ENCODE measurements at regions not wholly inside any gene's neighbourhood (a gene's known extent, or its start where the extent isn't known, plus 50 kb on each side); places are given as distances from the start of the nearest gene placed in this dataset.
"Not testable (repeated sequence)": the region's sequence is repeated elsewhere in the genome, so short reads cannot be mapped to it uniquely, and the experiment has no call there.

DNA sequence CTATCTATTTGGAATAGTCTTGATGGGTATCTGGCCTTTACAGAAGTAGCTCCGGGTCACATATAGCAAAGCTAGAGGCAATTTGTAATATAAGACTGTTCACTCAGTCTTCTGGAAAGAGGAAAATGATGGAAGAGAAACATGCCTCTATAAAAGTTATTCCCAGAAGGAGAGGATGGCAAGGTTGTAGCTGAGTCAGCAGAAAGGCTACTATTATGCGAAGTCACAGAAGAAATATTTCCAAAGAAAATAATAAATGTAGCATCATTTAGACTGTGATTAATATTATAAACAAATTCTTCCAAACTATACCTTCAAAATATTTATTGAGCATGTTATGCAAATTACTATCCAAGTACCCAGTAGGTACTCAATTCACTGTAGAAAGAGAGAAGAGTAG is 1027.7 kb upstream of the TMEFF2 start:
- DNase-seq (ENCODE audit: low spot score), result no peak

DNA sequence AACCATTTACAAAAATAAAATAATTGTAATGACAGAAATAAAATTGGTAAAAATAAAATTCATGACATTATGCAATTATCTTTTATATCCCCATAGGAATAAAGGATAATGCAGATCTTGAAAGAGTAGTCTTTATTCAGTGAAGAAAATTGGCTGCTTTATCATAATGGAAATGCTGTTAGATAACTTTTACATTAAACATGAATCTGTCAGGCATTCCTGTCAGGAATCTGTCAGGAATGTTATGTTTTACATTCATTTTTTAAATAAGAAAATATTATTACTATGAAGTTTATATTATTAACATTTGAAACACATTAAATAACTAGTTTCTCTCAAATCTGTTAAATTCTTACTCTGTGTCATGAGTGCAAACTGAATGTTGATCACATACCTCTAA is 1024.7 kb upstream of the TMEFF2 start:
- DNase-seq (ENCODE audit: low spot score), result no peak

DNA sequence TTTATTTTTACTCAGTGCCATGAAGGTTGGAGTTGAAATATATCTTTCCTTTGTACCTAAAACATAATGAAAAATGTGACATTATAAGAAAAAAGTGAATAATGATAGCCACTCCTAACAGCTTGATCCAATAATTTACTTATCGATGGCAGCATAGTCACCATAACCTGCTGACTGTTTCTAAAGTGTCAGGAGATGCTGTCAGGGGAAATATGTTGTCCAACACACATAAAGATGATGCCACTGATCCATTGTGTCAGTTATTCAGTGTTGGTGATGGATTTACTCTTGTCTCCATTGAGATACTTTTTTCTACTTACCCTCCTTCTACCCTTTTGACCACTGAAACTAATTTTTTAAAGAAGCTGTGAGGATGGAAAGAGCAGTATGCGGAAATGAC is 1006.9 kb upstream of the TMEFF2 start:
- DNase-seq (ENCODE audit: low spot score), result no peak

DNA sequence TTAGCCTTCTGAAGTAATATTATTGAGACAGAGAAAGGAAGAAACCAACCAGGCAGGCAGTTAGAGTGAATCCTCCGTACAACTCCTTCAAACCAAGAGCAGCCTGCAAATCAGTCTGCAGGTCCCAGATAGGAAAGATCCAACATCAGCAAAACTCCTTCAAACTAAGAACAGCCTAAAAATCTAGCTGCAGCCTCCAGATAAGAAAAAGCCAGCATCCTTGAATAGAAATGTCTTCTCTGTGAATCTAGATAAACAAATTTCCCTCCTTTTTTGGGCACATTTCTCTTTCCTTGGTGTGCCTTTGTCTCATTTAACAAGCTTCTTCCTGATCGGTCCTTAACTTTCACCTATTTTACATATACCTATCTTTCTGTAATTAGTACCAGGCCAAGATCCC is 1004.6 kb upstream of the TMEFF2 start:
- no peak for DNase-seq (ENCODE audit: low spot score)

DNA sequence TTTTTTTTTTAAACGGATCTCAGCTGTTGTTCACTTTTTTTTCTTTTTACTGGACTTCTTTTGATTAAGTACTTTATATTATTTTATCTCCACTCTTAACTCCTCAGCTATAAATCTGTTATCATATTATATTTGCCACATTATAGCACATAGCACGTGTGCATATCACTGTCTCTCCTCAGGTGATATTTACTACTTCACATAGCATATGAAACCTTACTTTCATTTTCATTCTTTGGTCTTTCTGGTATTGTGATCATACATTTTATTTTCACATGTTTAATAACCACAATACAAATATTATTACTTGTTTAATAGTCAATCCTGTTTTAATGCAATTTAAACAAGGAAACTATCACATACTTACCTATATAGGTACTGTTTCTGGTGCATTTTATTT is 993.1 kb upstream of the TMEFF2 start:
- DNase-seq (ENCODE audit: low spot score), result no peak

DNA sequence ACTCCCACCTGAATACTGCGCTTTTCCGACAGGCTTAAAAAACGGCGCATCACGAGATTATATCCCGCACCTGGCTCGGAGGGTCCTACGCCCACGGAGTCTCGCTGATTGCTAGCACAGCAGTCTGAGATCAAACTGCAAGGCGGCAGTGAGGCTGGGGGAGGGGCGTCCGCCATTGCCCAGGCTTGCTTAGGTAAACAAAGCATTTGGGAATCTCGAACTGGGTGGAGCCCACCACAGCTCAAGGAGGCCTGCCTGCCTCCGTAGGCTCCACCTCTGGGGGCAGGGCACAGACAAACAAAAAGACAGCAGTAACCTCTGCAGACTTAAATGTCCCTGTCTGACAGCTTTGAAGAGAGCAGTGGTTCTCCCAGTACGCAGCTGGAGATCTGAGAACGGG is 976.2 kb upstream of the TMEFF2 start:
- not testable (repeated sequence) for DNase-seq (ENCODE audit: low spot score)

DNA sequence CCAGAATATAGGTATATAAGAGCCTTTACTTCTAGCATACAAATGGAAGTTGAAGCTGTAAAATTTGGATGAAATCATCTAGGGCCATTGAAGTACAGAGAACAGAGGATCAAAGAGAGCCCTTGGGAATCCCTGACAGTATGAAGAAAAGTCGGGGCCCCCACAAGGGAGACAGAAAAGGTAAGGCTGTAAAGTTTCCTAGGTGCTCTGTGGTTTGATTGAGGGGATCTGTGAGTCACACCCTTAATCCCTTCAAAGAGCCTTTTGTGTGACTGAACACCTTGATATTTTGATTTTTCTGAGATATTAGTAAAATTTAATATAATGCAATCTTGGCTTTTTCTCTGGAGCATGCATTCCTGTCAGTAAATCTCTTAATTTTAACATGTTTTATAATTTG is 961.7 kb upstream of the TMEFF2 start:
- no peak for DNase-seq (ENCODE audit: low spot score)

DNA sequence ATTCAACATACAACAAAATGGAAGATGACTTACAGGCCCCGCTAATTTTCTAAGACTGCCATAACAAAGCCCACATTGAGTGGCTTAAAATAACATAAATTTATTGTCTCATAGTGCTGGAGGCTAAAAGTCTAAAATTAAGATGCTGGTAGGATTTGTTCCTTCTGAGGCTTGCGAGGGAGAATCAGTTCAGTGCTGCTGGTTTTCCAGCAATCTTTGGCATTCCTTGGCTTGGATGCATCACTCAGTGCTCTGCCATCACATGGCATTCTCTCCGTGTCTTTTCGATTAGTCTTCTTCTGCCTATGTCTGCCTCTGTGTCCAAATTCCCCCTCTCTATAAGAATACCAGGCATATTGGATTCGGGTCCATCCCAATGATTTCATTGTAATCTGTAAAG is 959.3 kb upstream of the TMEFF2 start:
- DNase-seq (ENCODE audit: low spot score), result no peak

DNA sequence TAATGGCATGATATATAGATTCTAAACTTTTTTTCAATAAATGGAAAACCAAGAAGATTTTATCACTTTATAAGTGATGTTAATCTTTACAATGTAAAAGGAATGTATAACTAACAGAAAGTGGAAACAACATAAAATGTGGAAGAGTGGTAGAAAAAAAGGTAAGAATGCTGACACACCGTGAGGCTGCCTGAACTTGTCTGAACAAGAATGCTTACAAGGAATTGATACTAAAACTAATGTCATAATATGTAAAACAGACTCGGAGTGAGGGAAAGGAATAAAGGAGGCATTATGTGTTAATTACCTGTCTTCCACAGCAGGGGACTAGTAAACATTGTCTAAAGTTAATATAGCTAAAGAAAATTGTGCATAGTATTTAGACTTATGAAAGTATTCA is 958.8 kb upstream of the TMEFF2 start:
- no peak for DNase-seq (ENCODE audit: low spot score)

DNA sequence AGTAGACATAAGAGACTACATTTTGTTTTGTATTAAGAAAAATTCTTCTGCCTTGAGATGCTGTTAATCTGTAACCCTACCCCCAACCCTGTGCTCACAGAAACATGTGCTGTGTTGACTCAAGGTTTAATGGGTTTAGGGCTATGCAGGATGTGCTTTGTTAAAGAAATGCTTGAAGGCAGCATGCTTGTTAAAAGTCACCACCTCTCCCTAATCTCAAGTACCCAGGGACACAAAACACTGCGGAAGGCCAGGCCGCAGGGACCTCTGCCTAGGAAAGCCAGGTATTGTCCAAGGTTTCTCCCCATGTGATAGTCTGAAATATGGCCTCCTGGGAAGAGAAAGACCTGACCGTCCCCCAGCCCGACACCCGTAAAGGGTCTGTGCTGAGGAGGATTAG is 947.7 kb upstream of the TMEFF2 start:
- DNase-seq (ENCODE audit: low spot score), result not testable (repeated sequence)

DNA sequence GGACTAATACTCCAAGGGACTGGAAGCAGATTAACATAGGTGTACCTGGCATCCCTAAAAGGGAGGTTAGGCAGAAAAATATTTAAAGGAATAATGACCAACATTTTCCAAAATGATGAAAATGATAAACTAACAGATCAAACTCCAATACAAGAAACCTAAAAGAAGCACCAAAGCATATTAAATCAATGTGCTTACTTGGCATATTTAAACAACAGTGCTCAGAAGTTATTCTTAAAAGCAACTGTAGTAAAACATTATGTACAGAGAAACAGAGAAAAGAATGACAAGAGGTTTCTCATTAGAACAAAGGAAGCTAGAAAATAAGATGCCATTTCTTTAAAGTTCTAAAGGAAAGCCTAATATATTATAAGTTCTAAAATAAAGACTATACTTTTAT is 947.3 kb upstream of the TMEFF2 start:
- DNase-seq (ENCODE audit: low spot score), result no peak

DNA sequence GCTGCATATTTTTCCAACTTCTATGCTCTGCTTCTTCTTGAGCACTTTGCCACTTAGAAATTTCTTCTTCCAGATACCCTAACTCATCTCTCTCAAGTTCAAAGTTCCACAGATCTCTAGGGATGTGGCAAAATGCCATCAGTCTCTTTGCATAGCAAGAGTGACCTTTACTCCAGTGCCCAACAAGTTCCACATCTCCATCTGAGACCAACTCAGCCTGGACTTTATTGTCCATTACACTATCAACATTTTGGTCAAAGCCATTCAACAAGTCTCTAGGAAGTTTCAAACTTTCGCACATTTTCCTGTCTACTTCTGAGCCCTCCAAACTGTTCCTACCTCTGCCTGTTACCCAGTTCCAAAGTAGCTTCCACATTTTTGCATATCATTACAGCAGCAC is 946.2 kb upstream of the TMEFF2 start:
- not testable (repeated sequence) for DNase-seq (ENCODE audit: low spot score)

DNA sequence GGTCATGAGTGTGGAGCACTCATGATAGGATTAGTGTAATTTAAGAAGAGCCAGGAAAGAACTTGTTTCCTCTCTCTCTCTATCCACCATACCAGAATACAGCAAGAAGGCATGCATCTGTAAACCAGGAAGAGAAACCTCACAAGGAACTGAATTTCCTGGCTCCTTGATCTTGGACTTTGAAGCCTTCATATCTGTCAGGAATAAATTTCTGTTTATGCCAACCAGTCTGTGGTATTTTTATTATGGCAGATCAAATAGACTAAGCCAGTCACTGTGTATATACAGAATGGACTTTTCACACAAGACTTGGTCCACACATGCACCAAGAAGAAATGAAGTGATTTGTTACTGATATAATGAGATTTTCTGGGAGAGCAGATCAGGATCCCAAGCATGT is 930.1 kb upstream of the TMEFF2 start:
- DNase-seq (ENCODE audit: low spot score), result no peak

DNA sequence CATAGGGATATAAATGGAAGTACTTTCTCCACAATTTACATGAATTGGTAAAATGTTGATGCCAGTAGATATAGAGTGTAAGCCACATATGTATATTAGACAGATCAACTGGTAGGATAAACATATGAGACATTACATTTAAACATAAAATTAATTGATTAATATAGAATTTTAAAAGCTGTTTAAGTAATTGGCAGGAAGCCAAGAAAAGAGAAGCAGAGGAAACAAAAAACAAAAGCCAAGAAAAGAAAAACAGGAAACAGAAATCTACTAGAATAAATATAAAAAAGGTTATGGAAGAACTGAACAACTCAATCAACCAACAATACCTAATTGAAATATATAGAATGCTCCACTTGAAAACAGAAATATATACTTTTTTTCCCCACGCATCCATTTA is 920.1 kb upstream of the TMEFF2 start:
- DNase-seq (ENCODE audit: low spot score), result no peak

DNA sequence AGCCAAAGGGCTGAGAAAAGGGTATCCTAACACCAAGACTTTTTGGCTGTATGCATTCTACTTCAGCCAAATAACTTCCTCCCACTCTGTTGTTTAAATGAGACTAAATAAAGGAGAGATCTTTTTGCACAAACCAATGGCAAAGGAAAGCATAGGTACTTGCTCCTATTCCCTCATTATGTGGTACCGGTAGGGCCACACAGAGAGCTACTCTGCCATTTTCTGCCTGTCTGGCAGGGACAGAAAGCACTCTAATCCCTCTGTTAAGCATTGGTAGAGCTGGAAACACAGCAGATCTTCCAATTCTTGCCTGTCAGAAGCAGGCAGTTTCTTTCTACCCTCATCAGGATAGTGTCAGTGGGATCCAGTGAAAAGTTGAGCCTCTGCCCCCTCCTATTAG is 918.3 kb upstream of the TMEFF2 start:
- DNase-seq (ENCODE audit: low spot score), result no peak

DNA sequence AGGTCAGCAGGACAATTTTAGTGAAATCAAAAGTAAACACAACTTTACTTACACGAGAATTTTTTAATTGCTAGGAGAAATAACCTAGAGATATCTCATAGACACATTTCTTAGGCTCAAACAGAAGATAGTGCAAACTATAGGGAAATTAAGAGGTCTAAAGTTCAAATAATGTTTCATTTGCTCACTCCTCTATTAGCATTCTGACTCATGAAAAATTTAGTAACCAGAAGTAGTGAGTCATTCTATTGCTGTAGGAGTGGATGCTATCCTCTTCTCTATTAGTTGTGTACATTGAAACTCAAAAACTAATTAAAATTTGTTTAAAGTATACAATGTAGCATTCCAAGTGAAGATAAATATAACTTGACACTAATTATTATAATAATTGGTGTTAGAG is 908.3 kb upstream of the TMEFF2 start:
- peak; percentile 32 for DNase-seq (ENCODE audit: low spot score)

DNA sequence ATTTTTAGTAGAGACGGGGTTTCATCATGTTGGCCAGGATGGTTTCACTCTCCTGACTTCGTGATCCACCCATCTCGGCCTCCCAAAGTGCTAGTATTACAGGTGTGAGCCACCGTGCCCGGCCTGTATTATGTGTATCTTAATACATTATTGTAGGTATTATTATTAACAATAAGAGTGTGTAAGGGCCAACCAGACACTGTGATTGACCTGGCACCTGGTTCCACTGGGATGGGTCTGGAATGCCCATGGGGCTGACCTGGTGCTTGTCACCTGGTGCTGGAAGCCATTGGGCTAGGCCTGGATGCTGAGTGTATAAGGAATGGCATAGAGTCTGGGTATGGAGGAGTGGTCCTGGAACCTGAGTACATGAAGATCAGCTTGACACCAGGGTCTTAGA is 906.9 kb upstream of the TMEFF2 start:
- DNase-seq (ENCODE audit: low spot score), result no peak

DNA sequence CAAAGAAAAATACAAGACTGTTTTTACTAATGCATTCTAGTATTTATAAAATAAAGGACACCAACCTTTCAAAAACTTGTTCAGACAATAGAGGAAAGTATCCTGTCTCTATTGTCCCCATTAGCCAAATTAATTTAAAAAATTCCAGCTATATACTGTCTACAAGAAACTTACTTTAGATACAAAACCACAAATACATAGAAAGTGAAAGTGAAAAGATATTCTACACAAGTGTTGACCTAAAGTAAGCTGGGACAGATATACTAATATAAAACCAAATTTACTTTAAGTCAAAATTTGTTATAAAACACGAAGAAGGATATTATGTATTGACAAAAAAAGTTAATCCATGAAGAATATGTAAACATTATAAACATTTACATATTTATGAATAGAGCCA is 893.3 kb upstream of the TMEFF2 start:
- no peak for DNase-seq (ENCODE audit: low spot score)

DNA sequence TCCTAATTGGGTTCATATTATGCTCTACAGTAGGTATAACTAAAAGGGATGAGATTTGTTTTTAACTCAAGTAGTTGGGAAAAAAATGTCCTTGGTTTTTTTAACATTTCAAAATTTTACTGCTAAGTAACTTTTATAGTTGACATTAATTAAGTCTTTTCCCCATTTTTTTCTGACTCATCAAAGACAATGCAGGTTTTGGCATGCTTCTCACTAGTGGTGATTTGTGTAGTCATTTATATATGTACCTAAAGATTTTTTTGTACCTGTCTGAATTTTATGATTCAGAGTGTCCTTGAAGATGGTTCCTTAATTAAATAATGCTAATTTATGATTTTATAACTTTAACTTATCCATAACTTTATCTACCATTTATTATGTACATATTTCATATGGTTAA is 882.3 kb upstream of the TMEFF2 start:
- DNase-seq (ENCODE audit: low spot score), result no peak

DNA sequence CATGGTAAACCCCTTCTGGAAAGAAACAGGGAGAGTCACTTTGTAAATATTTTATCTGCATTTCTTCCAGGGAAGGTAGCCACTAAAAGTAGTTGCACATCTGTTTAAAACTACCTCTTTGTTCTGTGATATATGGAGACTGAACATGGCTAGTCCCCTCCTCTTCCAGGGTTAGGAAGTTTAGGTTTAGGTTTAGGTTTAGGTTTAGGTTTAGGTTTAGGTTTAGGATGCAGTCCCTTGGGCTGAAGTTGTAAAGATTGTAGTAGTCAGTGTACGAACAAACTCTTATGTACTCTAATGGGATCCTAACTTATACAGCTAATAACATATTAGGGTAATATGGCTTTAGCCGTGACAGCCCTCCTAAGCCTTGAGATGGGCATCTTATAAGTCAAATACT is 880.2 kb upstream of the TMEFF2 start:
- no peak for DNase-seq (ENCODE audit: low spot score)

DNA sequence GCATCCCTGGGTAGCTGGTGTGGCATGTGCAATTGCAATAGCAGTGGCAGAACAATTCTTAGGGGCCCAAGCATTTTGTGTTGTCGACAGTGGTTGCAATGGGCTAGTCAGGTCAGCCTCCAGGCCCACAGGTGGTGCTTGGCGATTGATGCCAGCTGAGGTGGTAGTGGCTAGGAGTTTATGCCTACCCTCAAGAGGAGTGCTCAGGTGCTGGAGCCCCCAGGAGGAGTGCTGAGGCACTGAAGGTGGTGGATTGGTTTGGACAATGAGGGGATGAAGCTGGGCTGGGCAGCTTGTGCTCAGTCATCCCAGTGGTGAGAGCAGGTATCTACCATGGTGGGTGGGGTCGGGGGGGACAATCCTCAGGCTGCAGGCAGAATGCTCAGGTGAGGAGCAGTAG is 877.9 kb upstream of the TMEFF2 start:
- DNase-seq (ENCODE audit: low spot score), result no peak

DNA sequence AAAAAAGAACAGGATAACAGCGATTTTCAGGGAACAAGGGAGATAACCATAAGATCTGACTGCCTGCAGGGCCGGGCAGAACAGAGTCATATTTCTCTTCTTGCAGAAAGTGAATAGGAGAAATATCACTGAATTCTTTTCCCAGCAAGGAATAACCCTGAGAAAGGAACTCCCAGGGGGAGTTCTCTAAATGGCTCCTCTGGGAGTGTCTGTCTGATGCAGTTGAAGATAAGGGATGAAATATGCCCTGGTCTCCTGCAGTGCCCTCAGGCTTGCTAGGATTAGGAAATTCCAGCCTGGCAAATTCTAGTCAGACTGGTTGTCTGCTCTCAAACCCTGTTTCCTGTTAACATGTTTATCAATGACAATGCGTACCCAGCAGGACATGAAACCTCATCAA is 830.8 kb upstream of the TMEFF2 start:
- DNase-seq (ENCODE audit: low spot score), result not testable (repeated sequence)

DNA sequence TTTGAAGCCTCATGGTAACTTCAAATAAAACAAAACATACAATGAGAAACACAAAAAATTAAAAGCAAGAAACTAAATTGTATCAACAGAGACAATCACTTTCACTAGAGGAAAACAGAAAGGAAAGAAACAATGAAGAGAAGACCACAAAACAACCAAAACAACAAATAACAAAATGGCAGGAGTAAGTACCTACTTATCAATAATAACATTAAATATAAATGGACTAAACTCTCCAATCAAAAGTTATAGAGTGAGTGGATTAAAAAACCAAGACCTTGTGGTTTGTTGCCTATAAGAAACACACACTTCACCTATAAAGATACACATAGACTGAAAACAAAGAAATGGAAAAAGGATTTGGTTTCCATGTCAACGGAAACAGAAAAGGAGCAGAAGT is 830.1 kb upstream of the TMEFF2 start:
- DNase-seq (ENCODE audit: low spot score), result no peak

DNA sequence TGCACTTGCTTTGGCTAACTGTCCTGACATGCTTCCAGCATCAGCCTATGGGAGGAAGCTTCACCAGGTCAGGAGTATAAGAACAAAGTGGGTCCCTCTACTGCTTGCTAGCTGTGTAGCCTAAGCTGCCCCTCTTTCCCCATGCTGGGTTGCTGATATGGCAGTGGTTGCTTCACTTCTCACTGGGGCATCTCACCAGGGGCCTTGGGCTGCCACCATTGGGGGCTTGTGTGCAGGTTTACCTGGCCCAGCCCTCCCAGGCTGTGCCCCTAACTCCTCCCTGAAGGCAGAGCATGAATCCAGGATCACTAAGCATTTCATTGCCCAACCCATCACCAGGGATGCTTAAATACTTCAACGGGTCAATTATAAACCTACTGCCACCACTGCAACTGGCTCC is 817.1 kb upstream of the TMEFF2 start:
- no peak for DNase-seq (ENCODE audit: low spot score)

DNA sequence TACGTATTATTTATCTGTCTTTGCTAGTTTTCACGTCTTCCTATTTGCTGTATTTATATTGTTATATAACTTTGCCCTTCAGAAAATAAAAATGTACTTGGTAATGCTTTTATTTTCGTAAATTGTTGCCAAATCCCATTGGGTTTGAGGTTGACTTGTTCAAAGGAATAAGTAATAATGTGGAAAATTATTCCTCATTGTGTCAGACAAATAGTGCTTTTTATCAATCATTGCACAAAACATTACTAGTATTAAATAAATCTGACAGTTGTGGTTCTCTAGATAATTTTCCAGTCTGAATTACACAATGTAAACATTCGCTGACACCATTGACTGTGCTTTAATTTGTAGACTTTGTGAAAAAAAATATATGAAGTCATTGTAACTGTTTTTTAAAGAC is 798.3 kb upstream of the TMEFF2 start:
- no peak for DNase-seq (ENCODE audit: low spot score)
